Right lobe of liver (tissue), 4 donors: ENCODE measurements at regions not wholly inside any gene's neighbourhood (a gene's known extent, or its start where the extent isn't known, plus 50 kb on each side); places are given as distances from the start of the nearest gene placed in this dataset.

Experiments used
- POLR2A ChIP-seq: fragments of 450-650 bp; IDR thresholded peaks from one replicate; pipeline ENCODE4 v1.6.1; 2017; ENCODE audit warnings: antibody characterized with exemption, mild to moderate bottlenecking
- TF ChIP-seq, protein P1 (sequence below), 4 donors: fragments of 200-600 bp in 3 of 4; fragments of 450-650 bp in 1 of 4; IDR thresholded peaks; one replicate each; pipeline versions ENCODE4 v1.5.1 to v1.8.0; 2016 to 2022; ENCODE audit warnings: antibody characterized with exemption in 4 of 4, mild to moderate bottlenecking in 2 of 4
- donor health status: DM: no; HTN: no; CAD: no.
- donor health status: DM: no; HTN: no; CAD: no.
- donor health status: DM: no; HTN: yes; CAD: no.

DNA sequence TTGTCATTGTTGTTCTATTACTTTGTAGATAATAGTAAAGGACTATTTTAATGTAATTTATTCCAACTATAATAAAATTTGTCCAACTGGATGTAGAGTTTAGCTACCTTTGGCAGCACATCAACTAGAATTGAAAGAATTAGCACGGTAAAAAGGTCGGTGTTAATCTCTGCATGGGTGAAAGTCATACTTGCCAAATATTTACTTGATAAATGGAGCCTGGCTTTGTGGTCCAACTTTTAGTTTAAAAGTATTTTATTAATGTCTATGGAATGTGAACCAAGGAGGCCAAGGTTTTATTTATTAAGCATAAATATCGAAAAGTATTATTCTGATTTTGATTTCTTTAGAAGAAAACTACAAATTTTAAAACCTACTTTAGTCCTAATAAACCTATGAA, 1389.0 kb downstream of the PCDH9 start:
- no peak for TF ChIP-seq POLR2A
- TF ChIP-seq, protein P1, sequence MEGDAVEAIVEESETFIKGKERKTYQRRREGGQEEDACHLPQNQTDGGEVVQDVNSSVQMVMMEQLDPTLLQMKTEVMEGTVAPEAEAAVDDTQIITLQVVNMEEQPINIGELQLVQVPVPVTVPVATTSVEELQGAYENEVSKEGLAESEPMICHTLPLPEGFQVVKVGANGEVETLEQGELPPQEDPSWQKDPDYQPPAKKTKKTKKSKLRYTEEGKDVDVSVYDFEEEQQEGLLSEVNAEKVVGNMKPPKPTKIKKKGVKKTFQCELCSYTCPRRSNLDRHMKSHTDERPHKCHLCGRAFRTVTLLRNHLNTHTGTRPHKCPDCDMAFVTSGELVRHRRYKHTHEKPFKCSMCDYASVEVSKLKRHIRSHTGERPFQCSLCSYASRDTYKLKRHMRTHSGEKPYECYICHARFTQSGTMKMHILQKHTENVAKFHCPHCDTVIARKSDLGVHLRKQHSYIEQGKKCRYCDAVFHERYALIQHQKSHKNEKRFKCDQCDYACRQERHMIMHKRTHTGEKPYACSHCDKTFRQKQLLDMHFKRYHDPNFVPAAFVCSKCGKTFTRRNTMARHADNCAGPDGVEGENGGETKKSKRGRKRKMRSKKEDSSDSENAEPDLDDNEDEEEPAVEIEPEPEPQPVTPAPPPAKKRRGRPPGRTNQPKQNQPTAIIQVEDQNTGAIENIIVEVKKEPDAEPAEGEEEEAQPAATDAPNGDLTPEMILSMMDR (IDR thresholded peaks at IDR 0.05) = no peak
